Hematopoietic multipotent progenitor cell treated with erythropoietin and hydrocortisone succinate and interleukin-3 and kit ligand, for 17 days (in vitro differentiated cells): ENCODE measurements at regions not wholly inside any gene's neighbourhood (a gene's known extent, or its start where the extent isn't known, plus 50 kb on each side); places are given as distances from the start of the nearest gene placed in this dataset.
"Not testable (repeated sequence)": the region's sequence is repeated elsewhere in the genome, so short reads cannot be mapped to it uniquely, and the experiment has no call there.

Experiments
- DNase-seq: peaks from one replicate; pipeline ENCODE4 v3.0.0-alpha.2; 2015; ENCODE audit warnings: low spot score

DNA sequence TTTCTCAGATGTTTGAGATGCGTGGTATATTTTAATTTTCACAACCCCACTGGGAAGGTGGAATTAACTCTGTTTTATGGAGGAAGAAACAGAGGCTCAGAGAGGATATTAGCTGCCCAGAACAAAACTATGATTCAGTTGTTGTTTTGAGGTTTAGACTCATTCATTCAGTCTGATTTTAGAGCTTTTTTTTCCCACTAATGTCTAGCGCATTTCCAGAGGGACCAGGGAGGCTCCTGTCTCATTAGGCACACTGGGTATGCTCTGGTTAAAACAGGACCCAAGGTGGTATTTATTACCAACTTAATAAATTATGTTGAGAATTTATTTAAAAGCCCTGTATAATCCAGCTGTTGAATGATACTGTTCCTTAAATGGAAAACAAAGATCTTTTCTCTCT, 272.0 kb upstream of the RGMA start:
- DNase-seq: no peak

DNA sequence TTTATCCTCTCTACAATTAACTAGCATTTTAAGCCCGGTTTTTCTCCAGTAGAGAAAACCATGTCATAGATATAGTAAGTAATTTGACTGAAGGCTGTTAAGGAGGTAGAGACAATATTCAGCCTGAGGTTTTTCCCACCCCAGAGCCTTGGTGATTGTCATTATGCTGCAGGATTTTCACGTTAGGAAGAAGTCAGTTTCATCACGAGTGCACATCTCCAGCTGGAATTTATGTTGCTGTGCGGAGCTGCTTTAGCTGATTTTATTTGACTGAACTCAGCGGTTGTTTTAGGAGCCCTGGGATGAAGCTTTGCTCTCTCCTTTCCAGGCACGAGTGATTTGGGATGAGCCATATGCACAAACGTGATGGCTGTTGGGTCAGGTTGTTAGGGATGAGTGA, 271.3 kb upstream of the RGMA start:
- no peak for DNase-seq

DNA sequence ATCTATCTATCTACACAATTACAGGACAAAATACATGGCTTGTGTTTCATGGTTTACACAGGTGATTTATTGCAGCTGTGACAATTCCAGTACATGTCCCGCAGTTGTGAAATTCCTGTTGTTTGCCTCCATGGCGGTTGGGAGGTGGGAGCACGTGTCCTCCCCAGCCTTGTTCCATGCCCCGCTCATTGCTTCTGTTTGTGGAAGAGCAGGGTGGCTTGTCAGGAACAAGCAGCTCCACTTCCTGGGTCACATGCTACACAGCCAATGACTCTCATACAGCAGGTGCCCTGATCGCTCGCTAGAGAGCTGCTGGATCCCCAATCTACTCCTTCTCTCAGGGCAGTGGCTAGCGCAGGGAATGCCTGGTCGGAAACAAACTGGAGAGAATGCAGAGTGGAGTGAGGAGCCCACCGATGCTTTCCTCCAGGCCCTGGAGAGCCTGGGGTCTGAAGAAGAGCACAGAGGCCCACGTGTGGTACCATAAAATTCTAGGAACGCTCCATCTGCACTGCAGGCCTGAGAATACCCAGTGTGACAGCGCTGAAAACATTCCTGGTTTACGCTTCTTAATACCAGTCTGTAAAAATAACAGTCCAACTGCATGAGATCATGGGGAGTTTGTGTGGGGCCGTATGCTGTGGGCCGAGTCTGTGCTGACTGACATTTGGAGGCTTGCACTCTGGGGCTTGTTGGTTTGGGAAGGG, 270.6 kb upstream of the RGMA start:
- no peak for DNase-seq

DNA sequence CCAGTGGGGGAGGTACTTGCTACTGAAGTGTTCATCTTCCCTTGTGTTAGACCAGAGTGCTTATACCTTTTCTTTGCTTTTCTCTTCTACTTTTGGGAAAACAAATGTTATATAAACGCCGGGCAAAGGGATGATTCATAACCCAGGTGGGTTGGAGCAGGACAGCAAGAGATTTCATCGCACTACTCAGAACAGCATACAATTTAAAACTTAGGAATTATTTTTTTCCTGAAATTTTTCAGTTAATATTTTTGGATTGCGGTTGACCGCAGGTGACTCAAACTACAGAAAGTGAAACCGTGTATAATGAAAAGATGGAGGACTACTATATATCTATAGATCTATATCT, 270.0 kb upstream of the RGMA start:
- DNase-seq: no peak

DNA sequence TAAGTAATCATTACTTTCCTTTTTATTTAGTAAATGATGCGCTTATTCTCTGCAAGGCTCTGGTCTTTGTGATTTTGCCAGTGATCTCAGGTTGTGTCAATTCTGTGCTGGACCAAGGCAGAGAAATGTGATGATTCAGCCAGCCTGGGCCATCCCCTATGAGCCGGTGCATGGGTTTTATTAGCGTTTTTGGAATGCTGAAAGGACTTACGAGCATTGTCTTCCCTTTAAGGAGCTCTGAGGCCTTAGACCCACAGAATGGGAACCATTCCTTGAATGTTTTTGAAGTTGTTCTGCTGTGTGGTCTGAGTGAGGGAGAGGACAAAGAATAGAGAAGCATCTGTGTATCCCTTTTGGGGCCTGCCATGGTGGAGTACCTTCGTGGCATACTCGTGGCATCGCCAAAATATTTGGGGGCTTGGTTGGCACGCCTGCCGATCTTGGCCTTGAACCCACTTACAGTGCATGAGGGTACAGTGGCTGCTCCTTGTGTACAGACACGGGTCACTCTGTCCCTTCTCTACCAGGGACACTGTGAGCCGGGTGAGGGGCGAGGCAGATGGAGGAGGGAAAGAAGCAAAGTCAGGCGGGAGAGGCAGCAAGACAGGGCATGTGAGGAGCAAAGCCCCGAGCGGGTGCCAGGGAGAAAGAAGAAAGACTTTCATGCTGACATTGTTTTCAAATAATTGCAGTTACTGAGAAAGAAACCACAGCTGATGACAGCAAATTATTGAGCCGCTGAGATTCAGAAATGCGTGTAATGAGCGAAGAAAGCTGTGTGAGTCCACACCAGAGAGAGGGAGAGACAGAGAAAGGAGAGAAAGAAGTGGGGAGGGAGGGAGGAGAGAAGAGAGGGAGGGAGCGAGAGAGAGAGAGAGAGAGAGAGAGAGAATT, 269.4 kb upstream of the RGMA start:
- no peak for DNase-seq

DNA sequence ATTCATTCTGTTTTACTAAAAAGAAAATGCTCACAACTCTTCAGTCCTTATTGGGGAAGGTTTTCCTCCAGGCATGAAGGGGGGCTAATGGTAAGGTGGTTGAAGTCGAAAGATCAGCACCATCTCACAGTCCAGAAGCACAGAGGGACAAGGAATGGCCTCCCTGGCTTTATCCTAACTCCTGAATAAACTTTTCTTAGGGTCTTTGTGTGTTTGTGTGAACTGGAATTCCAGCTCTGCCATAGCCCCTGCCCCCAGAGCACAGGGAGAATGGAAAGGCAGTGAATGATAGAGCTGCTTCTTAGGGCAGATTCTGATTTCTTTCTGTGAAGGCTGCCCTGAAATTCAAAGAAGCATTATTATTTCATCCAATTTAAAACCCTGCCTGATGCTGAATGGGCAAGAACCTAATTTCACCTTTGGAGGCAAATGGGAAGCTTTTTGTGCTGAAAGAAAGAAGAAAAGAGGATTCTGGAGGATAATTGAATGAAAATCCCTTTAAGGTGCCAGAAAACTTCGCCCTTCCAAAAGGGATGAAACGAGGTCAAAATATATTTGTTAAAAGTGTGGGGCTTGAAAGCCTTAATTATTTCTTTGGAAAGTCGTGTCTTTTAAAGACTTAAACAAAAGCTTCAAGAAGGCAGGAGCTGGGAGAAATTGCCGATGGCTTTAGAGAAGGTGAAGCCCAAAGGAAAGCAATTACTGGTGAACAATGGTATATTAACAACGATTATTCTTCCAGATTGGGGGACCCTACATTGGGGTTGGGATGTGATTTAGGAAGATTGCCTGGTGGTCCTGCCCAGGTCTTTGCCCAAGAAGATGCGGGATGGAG, 259.9 kb upstream of the RGMA start:
- no peak for DNase-seq

DNA sequence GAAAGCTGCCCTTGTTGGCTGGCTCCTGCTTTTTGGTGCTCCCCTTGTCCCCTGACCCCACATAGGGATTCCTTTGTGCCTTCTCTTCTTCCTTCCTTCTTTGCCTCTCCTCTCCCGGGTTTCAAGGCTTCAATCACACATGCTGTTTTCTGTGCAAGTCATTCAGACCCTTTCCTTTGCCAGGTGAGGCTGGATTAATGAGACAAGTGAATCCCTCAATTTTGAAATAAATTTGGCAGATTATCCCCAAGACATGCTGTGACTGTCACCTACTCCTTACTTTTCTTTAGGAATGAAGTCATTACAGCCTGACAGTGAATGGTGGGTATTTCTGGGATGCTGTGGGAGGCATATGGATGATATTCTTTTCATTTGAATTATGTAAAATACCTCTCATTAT, 259.0 kb upstream of the RGMA start:
- DNase-seq: no peak

DNA sequence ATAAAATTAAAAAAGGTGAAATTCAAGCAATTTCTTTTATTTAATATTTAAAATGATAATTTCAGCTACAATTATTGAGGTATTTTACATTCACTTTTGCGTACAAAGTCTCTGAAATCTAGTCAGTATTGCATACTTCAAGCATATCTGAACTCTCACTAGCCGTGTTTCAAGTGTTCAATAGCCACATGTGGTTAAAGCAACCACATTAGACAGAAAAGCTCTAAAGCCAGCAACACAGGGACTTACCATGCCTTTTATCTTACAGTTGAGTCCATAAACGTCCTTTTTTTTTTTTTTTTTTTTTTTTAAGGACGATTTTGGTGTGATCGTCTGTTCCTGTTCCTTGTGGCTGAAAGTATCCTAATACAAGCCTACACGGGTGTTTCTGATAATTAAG, 257.0 kb upstream of the RGMA start:
- DNase-seq: no peak

DNA sequence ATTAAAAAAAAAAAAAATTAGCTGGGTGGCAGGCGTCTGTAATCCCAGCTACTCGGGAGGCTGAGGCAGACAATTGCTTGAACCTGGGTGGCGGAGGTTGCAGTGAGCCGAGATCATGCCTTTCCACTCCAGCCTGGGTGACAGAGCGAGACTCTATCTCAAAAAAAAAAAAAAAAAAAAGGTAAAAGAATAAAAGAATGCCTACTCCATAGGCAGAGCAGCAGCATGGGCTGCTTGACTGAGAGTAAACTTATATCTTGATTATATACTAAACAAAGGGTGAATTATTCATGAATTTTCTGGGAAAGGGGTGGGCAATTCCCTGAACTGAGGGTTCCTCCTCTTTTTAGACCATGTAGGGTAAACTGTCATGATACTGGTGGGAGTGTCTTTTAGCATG, 254.4 kb upstream of the RGMA start:
- DNase-seq: not testable (repeated sequence)

DNA sequence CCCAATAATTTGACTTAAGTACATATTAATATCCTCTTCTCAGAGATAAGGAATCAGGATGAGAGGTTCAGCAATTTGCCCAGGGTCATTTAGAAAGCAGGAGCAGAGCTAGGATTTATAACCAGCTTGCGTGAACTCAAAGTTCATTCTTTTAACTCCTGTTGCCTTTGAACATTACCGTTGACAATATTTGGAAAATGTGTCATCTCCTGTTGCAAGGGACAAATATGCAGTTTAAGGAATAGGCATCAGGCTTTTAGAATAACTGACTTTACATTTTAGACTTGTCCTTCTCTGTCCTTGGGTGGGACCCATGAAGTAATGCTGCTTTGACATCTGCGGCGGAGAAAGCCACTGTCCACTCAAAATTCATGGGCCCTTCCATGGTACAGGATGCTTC, 252.2 kb upstream of the RGMA start:
- no peak for DNase-seq

DNA sequence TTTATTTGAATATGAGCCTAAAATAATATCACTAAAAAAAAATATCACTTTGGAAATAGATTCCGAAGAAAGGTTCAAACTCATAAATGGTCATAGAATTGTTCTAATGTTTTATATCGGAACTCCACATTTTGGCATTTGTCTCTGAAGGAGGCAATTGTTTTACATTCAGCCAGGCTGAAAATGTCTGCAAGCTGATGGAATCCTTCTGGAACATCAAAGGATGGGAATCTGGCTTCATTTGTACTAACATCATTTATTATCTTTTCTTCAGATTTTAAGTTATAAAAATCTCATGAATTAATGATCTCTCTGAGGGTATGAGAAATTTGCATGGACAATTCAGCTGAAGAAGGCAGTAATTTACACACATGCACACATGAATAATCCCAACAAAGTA, 251.4 kb upstream of the RGMA start:
- DNase-seq: no peak

DNA sequence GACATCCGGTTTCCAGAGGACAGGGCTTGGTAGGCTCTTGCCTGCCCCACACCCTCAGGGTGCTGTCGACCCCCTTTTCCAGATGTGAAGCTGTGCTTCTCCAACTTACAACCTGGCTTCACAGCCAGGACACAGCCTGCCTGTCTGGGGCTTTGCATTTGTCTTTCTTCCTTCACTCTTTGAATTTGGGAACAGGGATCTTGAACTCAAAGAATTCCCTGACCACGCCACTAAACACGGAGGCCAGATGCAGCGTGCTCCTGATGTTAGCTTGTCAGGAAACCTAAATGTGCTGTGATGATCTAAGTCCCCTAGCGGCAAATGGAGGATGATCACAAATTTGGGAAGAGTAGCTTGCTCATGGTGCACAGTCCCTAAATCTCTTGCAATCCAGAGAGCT, 244.8 kb upstream of the RGMA start:
- no peak for DNase-seq

DNA sequence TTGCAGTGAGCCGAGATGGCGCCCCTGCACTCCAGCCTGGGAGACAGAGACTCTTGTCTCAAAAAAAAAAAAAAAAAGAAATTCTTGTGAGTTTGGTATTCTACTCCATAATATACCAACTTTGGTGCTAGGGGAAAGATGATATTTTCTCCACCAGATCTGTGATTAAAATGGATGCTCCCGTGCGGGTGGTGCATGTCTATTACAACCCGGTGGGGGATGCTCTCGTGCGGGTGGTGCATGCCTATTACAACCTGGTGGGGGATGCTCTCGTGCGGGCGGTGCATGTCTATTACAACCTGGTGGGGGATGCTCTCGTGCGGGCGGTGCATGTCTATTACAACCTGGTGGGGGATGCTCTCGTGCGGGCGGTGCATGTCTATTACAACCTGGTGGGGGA, 244.1 kb upstream of the RGMA start:
- not testable (repeated sequence) for DNase-seq

DNA sequence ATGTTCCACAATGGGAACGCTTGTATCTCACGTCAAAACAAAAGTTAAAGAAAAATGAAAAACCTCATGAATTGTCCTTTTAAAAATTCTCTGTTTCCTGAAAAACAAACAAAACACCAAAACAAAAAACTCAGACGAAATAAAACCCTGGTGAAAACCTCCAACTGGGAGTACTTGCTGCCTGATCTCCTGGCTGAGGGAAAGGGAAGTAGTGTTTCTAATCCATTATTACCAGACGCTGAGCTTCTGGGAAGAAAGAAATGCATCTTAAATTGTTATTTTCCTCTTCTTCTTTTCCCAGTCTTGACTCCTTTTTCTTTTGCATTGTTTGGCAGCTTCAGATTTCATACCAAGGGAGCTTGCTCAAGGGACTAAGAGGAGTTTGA, 243.2 kb upstream of the RGMA start:
- no peak for DNase-seq

DNA sequence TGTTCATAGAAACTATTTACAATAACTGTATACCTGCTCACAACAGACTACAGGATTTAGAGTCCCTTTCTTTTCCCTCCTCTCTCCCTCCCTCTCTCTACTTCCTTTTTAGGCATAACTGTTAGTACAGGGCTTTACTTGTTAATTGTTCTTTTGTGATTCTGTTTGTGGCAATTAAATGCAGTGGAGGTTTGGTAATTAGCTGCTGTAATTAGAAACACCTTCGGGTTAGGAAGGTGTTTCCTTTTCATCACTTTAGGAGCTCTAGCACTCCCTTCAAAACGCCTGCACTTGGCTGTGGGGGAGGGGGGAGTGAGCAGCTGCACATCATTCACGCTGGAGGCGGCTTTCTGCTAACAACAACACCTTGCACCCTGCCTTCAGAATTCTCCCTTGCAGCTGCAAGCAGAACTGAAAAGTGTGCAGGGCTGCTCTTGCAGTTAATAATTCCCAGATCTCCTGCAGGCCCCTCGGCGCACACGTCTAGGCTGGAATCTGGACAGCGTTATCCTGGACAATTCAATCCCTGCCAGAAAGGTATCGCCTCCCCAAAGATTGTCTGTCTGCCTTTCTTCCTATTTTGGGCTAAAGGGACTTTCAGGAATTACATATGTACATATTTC, 242.6 kb upstream of the RGMA start:
- DNase-seq: no peak

DNA sequence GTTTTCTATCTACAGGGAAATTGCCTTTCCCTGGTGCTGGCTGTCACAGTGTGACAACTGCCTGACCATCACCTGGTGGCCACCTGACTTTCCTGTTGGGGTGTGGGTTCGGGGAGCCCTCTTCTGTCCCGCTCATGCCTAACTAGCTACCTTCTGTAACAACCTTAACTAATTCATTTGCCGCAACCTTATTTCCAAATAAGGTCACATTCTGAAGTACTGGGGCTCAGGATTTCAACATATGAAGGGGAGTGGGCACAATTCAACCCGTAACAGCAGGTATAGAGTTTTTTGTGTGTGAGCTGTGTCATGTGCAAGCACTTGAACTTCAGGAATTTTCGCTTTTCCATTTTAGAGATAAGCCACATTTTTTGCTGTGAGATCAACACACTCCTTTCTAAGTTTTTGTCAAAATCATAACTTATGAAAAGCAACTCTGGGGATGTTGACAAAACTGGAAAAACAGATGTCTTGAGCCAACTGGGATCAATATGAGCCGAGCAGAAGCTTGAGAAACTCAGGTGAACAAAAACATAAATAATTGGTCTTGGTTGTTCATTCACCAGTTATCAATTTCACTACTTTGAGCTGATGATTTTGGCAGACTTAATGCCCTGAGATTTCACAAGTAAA, 242.0 kb upstream of the RGMA start:
- no peak for DNase-seq

DNA sequence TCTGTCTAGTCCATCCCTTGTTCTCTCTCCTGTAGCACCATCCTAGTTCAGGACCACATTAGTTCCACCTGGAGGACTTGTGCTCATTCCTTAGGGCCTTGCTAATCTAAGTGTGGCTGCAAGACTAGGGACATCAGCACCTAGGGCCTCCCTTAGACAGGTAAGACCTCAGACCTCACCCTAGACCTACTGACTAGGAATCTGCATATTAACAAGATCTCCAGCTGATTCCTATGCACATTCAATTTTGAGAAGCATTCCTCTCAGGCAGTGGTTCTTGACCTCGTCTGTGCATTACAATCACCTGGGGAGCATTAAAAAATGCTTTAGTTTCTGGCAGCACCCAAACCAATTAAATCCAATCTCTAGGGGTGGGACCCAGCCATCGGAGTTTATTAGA, 238.4 kb upstream of the RGMA start:
- DNase-seq: no peak

DNA sequence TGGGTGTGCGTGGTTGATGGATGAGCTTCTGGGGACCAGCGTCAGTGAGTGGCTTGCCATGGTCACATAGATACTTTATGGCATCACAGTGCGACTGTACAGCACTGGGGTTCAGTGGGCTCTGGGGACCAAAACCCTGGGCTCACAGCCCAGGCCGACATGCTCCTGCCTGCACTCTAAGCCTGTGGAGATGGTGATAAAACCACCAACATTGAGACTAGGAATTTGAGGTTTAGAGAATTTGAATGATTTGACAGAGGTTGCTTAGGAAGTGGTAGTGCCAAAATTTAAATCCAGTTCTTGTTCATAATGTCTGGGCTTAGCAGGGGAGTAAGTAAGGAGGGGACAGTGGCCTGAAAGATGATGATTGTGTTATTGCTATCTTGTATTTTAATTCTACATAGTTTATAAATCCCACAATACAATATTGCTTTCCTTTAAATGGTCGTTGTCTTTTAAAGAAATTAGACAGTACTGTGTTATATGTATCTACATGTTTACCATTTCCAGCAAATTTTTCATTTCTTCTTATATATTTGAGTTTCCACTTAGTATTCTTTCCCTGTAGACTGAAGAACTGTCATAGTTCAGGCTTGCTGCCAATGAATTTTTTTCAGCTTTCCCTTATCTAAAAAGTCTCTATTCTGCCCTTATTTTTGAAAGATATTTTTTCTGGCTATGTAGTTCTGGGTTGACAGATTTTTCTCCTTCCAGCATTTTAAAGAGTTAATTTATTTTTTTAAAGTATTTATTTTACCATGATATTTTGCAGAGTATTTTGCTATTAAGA, 235.4 kb upstream of the RGMA start:
- no peak for DNase-seq

DNA sequence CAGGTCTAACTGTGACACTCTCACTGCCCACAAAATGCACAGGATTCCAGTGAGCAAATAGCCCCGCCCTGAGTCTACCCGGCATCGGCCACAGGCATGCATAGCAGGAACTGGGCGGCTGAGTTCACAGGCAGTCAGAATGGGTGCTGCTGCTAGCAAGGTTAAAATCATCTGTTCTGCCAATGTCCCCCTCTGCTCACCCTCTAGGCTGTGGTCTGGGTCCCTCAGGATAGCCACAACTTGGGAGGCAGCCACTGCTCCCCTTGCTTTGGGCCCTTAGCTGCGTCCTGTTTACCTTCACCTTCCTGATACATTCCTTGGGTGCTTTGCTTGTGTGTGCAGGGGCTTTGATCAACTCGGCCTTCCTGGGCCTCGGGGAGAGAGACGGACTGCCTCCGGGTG, 232.9 kb upstream of the RGMA start:
- DNase-seq: no peak

DNA sequence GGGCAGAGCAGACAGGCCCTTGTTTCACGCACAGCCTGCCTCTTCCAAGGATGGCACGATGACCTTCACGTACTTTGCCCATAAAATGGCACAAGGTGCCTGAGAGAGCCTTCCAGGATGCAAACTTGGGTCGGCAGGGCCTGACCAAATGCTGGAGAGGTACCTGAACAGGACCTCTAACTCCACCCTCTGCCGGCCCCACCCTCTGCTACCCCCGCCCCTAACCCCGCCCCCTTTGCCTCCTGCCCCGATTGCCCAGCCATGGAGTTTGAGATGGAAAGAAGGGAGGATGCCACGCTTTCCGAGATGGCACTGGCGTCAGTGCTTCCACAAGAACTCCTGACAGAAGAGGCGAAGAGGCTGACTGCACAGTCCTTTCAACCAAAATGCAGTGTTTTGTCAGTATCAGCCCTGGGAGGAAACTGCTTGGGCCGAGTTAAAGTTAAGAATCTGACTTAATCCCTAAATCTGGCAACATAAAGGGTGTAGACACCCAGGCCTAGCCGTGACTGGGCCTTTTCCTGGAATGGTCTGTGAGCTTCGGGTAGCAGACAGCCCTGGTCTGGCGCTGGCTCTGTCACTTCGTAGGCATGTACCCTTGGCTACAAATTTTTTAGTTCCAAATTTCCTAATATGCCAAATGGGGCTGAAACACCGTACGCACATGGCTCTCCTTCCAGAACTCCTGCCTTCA, 230.3 kb upstream of the RGMA start:
- no peak for DNase-seq

DNA sequence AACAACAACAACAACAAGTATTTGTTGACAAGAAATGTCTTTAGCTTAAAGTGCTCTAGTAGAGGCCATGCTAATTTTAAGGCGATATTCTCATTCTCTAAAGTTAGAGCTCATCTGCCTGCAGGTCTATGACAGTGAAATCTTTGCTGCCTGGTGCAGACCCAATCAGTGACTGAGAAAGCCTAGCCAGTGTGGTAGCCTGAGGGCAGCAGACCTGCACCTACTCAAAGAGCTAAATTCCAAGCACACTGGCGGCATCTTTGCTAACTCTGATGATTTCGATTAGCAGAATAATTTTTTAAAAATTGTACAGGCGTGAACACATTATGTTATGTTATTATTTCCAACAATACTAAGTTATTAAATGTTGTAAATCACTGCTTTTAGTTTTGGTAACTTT, 228.8 kb upstream of the RGMA start:
- no peak for DNase-seq
